ENCODE measurements at regions not wholly inside any gene's neighbourhood (a gene's known extent, or its start where the extent isn't known, plus 50 kb on each side); places are given as distances from the start of the nearest gene placed in this dataset.

GRCh38 chr20:60204601-60205000, 246.4 kb downstream of the CDH26 start:
- TF ChIP-seq TAF1 (IDR thresholded peaks at IDR 0.05; ENCODE audit: low read depth, low read length) (no peak), SP2 (IDR thresholded peaks at IDR 0.05; ENCODE audit: low read length) (no peak), CTCF (IDR thresholded peaks at IDR 0.05; ENCODE audit: control extremely low read depth in 1 of 3, insufficient read depth in 1 of 3, low read depth in 1 of 3, low read length in 3 of 3) (no peak), SP1 (IDR thresholded peaks at IDR 0.05; ENCODE audit: low read depth, low read length) (no peak), CHD2 (IDR thresholded peaks at IDR 0.05; ENCODE audit: low read length) (no peak), MAFK (IDR thresholded peaks at IDR 0.05; ENCODE audit: low read depth, low read length) (no peak), POLR2AphosphoS5 (IDR thresholded peaks at IDR 0.05; ENCODE audit: low read depth, low read length) (no peak), ZNF274 (IDR thresholded peaks at IDR 0.05; ENCODE audit: borderline replicate concordance, extremely low read depth, low read length) (no peak), MAX (IDR thresholded peaks at IDR 0.05) (no peak), RFX5 (IDR thresholded peaks at IDR 0.05; ENCODE audit: borderline replicate concordance, low read depth, low read length) (no peak)

Data from H1 (cell line).